ENCODE measurements at regions not wholly inside any gene's neighbourhood (a gene's known extent, or its start where the extent isn't known, plus 50 kb on each side); places are given as distances from the start of the nearest gene placed in this dataset.

DNA sequence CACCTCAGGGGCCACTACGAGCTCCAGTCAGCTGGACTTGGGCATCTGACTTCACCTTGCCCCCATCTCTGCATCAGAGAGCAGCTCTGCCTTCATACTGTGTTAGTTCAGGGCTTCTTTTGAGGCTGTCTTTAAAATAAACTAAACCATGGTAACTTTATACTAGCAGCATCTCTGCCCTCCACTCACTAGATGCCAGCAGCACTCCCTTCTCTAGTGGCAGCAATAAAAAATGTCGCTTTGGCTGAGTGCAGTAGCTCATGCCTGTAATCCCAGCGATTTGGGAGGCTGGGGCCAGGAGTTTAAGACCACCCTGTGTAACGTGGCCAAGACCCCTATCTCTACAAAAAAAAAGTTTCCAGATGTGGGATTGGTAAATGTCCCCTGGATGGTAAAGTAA lies 584.4 kb downstream of the INHBA start:
- no peak for DNase-seq

DNA sequence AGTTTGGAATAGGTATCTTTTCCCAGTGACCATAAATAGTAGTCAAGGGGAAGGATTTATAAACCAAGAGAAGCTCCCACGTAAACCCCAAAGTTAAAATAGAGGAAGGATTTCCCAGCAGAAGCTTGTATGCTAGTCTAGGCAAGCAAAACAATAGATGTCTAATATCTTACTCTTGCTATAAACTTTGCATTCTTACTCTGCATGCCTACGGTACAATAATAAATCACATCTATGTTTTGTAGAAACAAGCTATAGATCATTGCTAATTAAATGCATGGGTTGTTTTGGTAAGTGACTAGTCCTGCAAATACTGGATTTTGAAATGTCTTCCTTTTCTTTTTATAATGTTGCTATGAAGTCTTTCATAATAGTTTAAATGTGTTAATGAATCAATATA lies 585.5 kb downstream of the INHBA start:
- DNase-seq, result no peak

DNA sequence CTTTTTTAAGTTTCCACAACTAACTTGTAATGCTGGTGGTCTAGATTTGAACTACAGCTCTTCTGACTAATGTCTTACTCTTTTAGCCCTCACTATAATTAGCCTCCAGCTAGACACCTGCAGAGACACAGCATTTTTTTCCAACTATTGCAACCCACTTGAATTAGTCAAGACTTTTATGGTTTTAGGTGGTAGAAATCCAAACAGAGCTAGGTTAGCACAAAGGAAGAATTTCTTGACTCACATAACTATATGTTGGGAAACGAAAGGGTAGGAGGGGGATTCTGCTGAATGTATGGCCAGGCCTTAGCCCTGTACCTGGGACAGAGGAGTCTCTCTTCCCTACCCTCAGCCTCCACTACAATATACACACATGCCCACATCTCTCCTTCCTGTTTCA lies 586.1 kb downstream of the INHBA start:
- no peak for DNase-seq

DNA sequence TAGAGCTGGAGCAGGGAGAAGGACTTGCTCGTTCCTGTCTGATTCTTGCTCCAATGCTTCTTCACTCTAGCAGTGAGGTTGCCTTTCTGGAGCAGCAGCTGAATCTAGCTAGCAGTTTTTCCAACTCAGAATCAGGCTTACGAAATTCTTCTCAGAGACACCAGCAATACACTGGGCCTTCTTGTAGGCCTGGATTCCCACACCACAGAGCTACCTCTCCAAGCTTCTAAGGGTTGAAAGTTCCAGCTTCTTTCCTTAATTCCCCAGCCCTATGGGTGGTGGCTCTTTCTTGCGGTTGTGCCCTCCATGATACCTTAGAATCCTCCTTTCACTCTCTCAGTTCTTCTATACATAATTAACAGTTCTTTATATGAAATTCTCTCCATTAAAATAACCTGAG lies 586.6 kb downstream of the INHBA start:
- DNase-seq, result no peak

DNA sequence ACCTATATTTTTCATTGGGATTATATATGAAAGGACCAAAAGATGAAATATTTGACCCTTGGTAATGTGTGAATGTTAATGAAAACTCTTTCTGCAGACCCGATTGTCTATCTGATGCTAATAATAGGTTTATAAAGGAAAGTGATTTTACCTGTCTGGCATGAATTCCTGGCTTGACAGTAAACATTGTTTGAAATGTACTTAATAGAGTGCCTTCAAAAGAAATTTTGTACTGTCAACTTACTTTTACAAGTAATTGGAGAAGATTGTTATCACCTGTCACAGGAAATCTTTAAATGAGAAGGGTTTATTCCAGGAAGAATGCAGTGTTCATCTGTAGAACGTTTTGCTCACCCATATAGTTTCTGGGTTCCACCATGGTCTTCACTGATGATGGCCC lies 588.2 kb downstream of the INHBA start:
- DNase-seq, result no peak

DNA sequence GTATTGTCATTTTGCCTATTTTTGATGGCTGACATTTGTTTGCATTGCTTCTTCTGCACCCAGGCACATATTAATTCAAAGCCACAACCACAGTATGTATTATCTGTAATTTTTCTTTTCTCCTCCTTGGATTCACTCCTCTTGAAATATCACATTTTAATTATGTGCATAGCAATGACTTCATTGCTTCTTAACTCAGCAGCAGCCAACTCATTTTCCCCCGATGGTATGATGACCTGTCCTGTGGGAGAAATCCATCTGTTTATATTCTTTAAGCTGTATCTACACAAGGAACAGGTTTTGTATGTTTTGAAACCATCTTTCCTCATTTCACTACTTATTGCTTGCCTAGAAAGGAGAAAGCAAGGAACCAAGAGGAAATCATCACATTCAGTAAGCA lies 588.8 kb downstream of the INHBA start:
- no peak for DNase-seq

DNA sequence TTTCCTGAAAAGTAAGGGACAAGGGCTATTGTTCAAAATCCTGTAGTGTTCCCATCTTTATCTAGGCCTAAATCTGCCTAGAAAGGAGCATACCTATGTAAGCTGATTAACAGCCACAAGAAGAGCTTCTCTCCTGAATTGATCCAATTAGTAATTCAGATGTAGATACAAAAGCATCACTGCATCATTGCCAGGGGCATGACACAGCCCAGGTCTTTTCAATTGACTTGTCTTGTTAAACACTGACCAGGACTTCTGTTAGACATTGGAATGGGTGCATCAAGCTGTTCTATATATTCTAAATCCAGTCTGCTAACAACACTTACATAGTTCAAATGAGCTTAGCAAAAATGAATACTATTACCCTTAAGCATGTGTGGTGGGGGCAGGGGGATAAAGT lies 589.2 kb downstream of the INHBA start:
- no peak for DNase-seq

DNA sequence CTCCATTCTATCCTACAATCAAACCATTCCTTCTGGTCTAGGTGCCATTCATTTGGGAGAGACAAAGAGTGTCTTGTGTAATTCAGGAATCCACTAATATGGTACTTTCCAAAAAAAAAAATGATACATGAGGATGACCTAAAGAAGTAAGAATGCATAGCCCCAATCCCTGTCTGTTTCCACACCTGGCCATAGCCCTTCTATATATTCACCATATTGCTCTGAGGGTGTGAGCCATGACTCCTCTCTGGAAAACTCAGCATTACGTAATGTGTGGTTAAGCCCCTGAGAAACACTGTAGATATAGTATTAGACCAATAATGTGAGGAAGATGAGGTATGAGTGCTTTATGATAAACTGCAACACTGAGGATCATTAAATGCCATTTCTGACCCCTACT lies 592.7 kb downstream of the INHBA start:
- DNase-seq, result no peak

- DNase-seq, result no peak
Measured at GRCh38 chr7:41108821-41109220, 594.1 kb downstream of the INHBA start.

DNA sequence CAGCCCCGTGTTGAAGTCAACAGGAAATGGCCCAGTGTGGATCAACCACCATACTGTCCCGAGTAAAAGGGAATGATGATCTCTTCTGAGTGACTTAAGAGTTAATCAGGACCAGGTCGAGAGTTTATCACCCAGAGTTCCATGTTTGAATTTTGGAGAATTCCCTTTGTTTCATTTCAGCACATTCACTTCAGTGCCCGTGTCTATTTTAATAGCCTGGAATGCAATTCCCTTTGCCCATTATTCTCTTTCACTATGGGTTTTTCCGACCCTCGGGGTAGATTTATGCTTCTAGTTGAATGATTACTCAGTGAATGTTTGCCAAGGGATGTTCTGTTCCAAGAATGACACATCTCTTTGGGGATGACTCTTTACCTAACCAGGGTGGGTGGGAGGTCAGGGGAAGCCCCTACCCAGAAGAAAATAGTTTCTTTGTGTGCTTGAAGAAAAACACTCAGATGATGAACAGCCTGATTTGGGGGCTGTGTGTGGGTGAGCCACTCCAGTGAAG lies 594.9 kb downstream of the INHBA start:
- no peak for DNase-seq

DNA sequence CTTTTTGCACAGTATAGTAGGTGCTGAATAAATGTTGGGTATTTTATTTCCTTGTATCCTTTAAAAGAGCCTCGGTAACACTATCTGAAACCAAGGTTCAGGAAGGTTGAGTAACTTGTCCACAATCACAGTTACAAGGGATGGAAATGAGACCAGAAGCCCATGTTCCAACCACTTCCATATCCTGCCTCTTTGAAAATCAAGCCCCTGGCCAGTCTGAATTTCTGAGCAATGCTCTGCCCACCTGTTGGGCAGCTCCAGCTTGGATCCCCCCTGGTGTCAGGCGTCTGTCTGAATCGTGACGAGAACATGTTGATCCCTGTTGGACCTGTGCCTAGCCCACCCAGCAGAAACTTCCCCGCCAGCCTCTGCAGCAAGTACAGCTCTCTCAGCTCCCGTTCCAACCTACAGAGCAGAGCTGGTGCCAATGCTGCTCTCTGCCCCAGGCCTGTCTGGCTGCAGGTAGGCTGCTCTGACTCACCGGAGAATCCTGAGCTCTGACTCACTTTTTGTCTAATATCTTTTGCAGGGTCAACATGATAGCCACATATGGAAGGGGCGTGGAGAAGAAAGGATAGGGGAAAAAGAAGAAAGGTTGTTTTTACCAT lies 595.5 kb downstream of the INHBA start:
- DNase-seq, result no peak

- DNase-seq, result no peak
Measured at GRCh38 chr7:41104631-41105030, 598.3 kb downstream of the INHBA start.

DNA sequence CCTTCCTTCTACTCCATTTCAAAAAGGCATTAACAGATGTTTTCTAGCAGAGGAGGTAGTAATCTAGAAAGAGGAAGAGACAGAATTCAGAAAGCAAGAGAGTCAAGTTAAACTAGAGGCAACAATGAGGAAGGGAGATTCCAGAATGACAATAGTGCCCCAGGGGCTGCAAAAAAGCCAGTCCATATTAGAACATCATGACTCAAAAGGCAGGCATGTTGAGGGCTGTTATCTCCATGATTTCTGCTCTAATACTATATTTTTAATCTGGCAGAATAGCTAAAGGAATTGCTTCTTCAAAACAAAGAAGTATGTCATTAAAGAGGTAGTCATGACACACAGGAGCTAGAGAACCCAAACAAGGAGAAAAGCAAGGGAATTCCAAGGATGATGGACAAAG lies 599.6 kb downstream of the INHBA start:
- DNase-seq, result no peak

- DNase-seq, result no peak
Measured at GRCh38 chr7:41098846-41099245, 604.0 kb downstream of the INHBA start.

DNA sequence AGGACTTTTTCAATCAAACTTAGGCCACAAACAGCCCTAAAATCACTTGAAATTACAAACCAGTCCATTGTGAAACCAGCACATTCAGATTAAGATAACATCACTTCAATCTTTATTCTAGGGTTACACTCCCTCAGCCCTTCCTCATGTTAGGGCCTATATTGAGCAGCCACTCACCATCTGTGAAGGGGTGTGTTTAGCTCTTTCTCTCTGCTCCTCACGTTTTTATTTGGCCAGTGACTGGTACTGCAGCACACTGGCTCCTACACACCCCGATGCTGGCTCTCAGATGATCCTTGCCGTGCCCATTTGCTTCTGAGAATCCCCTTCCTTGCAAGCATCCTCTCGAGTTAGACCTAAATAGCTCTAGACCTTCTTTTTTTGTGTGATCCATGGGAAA lies 604.5 kb downstream of the INHBA start:
- no peak for DNase-seq

GRCh38 chr7:41097501-41097900 lies 605.4 kb downstream of the INHBA start:
- no peak for DNase-seq

DNA sequence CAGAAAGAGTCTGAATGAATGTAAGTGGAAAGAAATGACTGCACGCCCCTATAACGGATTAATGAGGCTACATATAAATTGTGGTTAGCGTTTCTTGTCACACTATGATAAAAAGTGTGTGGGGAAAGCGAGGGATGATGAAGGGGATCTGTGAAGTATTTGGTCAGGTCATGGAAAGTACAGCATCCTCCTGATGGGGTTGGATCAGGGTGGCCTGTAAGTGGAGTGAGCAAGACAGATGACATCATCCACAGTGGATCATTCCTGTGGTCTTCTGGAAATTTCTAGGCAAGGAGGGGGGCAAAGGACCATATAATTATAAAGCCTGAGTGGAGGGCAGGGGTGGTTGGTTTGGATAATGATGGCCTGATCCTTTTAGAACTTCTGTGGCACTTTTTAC lies 606.0 kb downstream of the INHBA start:
- DNase-seq, result no peak

DNA sequence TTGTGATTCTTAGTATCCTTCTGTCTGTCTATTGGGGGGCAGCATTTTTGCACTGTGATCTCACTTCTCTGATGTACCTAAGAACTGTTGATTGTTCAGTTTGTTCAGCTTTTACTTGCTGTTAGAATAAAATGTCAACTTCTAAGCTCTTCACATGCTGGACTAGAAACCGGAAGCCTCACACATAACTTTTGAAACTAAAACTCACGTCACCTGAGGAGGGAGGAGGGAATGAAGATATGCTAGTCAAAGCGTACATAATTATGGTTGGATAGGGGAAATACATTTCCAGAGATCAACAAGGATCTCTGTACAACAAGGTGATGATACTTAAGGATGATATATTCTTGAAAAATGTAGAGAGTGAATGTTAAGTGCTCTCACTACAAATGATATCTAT lies 609.7 kb downstream of the INHBA start:
- DNase-seq, result no peak

GRCh38 chr7:41085244-41085643 lies 617.6 kb downstream of the INHBA start:
- DNase-seq, result no peak

DNA sequence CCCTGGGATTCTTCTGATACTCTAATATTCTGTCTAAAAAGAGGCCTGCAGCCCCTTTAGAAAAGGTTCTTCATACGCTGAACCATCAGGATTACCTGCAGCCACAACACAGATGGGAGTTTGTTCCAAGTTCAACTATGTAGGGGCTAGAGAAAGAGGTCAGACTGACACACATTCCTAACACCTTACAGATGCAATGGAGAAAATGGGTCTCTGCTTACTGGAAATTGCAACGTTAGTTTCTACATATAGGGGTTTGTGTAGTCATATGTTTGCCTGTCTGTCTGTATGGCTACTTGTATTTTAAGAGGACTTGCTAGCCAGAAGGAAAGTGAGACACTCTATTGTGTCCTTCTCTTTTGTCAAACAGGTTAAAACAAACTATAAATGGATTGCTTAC lies 618.5 kb downstream of the INHBA start:
- no peak for DNase-seq

DNA sequence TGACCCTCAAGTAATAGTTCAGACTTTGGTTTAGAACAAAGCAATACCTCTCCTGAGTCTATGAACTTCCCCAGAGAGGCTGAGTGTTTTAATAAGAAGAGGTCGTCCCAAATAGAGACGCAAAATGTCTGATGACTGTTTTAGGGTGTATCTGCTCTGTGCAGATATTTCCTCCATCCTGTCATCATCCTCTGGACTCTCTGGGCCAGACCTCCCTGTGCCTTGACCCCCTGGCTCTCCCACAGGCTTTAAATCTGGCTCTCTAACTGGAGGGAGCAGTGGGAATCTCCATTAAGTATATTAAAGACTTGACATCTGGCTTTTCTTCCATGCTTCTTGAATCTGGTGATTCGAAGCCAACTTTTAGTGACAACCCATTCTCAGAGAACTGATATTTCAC lies 633.3 kb downstream of the INHBA start:
- DNase-seq, result no peak

- no peak for DNase-seq
Measured at GRCh38 chr7:41067576-41067975, 635.3 kb downstream of the INHBA start.

GRCh38 chr7:41065663-41066062 lies 637.2 kb downstream of the INHBA start:
- DNase-seq, result no peak

DNA sequence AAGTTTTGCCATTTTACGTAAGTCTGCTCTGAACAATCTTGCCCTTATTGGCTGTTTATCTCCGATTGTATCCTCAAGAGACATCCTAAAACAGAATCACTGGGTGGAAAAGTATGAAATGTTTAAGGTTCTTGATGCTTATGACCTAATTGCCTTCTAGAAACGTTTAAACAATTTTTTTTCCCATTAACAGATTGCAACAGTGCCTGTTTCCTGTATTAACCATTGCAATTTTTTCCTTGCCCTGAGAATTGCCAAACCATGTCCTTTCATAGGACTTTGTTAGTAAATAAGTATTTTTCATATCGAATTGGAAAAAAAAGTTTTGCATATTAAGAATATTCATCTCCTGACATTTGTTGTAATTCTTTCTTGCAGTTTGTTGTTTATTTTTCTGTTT lies 639.8 kb downstream of the INHBA start:
- DNase-seq, result no peak

DNA sequence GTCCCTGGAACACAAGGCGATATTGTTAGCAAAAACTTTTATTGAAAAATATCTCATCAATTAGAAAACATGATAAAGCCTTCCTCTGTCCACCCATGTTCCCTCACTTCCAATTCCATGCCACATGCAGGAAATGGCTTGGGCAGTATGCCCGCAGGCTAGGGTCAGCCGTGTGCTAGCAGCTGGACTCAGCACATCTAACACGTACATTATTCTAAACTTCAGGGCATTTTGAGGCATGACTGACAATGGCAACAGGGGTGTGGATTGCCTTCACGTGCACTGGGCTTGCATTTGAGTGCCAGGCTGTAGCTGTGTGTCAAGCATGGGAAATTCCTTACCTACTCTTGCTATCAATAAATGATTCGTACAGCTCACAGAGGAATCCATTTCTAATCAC lies 642.1 kb downstream of the INHBA start:
- no peak for DNase-seq

DNA sequence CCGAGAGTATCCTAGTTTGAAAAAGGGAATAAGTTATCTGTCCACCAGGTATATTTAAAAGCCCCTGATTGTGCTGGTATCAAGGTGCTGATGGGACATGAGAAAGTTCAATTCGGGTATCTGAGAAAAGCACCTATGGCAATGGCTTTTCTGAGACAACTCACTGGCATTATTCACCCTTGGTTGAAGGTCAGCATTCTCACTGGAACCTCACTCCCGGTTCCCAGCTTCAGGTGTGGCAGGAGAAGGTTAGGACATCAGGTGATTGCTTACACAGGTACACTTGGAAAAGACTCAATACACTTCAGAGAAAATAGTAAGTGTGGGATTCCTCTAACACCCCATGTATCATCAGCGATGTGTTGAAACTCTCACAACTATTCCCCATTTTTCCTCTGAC lies 643.1 kb downstream of the INHBA start:
- no peak for DNase-seq
